ENCODE measurements at regions not wholly inside any gene's neighbourhood (a gene's known extent, or its start where the extent isn't known, plus 50 kb on each side); places are given as distances from the start of the nearest gene placed in this dataset.

- TF ChIP-seq, protein P1, sequence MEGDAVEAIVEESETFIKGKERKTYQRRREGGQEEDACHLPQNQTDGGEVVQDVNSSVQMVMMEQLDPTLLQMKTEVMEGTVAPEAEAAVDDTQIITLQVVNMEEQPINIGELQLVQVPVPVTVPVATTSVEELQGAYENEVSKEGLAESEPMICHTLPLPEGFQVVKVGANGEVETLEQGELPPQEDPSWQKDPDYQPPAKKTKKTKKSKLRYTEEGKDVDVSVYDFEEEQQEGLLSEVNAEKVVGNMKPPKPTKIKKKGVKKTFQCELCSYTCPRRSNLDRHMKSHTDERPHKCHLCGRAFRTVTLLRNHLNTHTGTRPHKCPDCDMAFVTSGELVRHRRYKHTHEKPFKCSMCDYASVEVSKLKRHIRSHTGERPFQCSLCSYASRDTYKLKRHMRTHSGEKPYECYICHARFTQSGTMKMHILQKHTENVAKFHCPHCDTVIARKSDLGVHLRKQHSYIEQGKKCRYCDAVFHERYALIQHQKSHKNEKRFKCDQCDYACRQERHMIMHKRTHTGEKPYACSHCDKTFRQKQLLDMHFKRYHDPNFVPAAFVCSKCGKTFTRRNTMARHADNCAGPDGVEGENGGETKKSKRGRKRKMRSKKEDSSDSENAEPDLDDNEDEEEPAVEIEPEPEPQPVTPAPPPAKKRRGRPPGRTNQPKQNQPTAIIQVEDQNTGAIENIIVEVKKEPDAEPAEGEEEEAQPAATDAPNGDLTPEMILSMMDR (IDR thresholded peaks at IDR 0.05; ENCODE audit: low read depth, low read length) = no peak
- Histone ChIP-seq H3K4me3 (ENCODE audit: low read depth, low read length) (no peak overlapping the region), H3K9me3 (ENCODE audit: severe bottlenecking) (no peaks in the 10 kb centered on the region), H3K27ac (no peak overlapping the region), H3K36me3 (no peaks in the 10 kb centered on the region), H3K27me3 (ENCODE audit: insufficient read depth, low read depth, severe bottlenecking) (no peaks in the 10 kb centered on the region)
- DNase-seq = no peak
Observed at GRCh38 chr17:34414339-34414738, 51.3 kb upstream of the CCL1 start.

DNA sequence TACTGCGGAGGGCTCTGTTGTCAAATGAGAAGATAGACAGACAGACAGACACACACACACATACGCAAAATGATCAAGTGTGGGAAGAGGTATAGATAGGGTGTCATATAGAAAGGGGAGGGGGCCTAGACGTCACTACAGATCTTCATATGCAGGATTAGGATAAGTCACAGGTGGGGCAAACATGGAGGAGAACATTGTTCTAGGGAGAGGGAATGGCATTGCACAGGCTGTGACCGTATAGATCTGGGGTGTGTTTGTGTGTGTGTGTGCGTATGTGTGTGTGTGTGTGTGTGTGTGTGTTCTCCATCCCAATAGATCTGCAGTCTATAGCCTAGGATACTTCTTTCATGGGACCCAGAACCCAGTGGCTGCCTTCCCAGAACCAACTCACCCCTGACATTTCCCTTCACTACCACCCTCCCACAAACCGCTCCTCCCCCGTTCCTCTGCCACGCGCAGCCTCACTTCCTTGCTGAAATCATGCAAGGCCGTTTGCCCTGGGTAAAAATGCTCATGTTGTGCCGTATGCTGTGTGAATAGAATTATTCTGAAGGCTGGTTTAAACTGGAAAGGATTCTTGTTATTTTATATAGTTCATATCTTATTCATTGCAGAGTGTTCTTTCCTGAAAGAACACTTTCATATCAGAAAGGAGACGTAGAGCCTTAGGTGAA is 50.5 kb upstream of the CCL1 start:
- Histone ChIP-seq H3K27me3 (ENCODE audit: insufficient read depth, low read depth, severe bottlenecking) (no peaks in the 10 kb centered on the region), H3K27ac (no peak overlapping the region), H3K9me3 (ENCODE audit: severe bottlenecking) (no peaks in the 10 kb centered on the region), H3K4me3 (ENCODE audit: low read depth, low read length) (no peak overlapping the region), H3K36me3 (no peaks in the 10 kb centered on the region)
- no peak for DNase-seq
- TF ChIP-seq, protein P1 (IDR thresholded peaks at IDR 0.05; ENCODE audit: low read depth, low read length) = no peak

DNA sequence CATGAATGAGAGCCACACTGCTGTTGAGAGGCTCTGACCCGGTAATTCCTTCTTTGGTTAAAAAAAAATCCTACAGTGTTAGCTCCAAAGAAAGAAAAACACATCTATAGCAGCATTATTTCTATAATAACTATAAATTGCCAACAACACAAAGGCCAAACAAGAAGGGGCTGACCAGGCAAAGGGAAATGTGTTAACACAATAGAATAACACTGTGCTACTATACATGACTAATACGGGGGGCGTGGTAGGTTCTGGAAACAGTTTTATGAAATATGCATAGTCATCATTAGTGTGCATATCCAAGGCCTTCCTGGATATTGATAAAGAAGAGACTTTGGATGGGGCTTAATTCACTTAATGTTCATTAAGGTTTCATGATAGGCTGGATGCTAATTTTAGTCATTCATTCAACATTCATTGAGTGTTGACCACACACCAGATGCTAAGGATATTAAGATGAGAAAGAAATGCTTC is 50.0 kb upstream of the CCL1 start:
- TF ChIP-seq, protein P1 (IDR thresholded peaks at IDR 0.05; ENCODE audit: low read depth, low read length) = no peak
- no peaks in the 10 kb centered on the region for H3K36me3 ChIP-seq
- no peaks in the 10 kb centered on the region for H3K27me3 ChIP-seq (ENCODE audit: insufficient read depth, low read depth, severe bottlenecking)
- no peak overlapping the region for H3K27ac ChIP-seq
- H3K4me3 ChIP-seq (ENCODE audit: low read depth, low read length) = no peak overlapping the region
- no peak for DNase-seq
- no peaks in the 10 kb centered on the region for H3K9me3 ChIP-seq (ENCODE audit: severe bottlenecking)

Data from WERI-Rb-1 (cell line).